ENCODE measurements at regions not wholly inside any gene's neighbourhood (a gene's known extent, or its start where the extent isn't known, plus 50 kb on each side); places are given as distances from the start of the nearest gene placed in this dataset.
"Not testable (repeated sequence)": the region's sequence is repeated elsewhere in the genome, so short reads cannot be mapped to it uniquely, and the experiment has no call there.

- Histone ChIP-seq H3K4me3 (ENCODE audit: insufficient read length, low read depth) (no peak overlapping the region), H3K27me3 (ENCODE audit: insufficient read depth, insufficient read length) (no peaks in the 10 kb centered on the region), H3K9ac (ENCODE audit: insufficient read length, low read depth) (no peak overlapping the region), H3K36me3 (ENCODE audit: insufficient read depth, insufficient read length, low read length) (no peaks in the 10 kb centered on the region), H3K4me1 (ENCODE audit: insufficient read depth, insufficient read length) (no peaks in the 10 kb centered on the region), H3K9me3 (ENCODE audit: insufficient read depth, low read length) (no peaks in the 10 kb centered on the region)
- DNase-seq (ENCODE audit: low read depth, low spot score): no peak
- no peak for TF ChIP-seq YY1 (IDR thresholded peaks at IDR 0.05; ENCODE audit: insufficient read depth, insufficient read length)
- no peak for TF ChIP-seq SUZ12 (IDR thresholded peaks at IDR 0.05; ENCODE audit: extremely low read depth, insufficient read depth, insufficient read length)
- no peak for TF ChIP-seq ZNF274 (IDR thresholded peaks at IDR 0.05; ENCODE audit: low read depth, low read length)
Observed at GRCh38 chr1:102821707-102822106, 286.6 kb downstream of the COL11A1 start.

- H3K27me3 ChIP-seq (ENCODE audit: insufficient read depth, insufficient read length): no peaks in the 10 kb centered on the region
- no peaks in the 10 kb centered on the region for H3K36me3 ChIP-seq (ENCODE audit: insufficient read depth, insufficient read length, low read length)
- no peaks in the 10 kb centered on the region for H3K9me3 ChIP-seq (ENCODE audit: insufficient read depth, low read length)
- no peak overlapping the region for H3K9ac ChIP-seq (ENCODE audit: insufficient read length, low read depth)
- no peak overlapping the region for H3K4me3 ChIP-seq (ENCODE audit: insufficient read length, low read depth)
- H3K4me1 ChIP-seq (ENCODE audit: insufficient read depth, insufficient read length): no peaks in the 10 kb centered on the region
- TF ChIP-seq YY1 (IDR thresholded peaks at IDR 0.05; ENCODE audit: insufficient read depth, insufficient read length) (no peak), SUZ12 (IDR thresholded peaks at IDR 0.05; ENCODE audit: extremely low read depth, insufficient read depth, insufficient read length) (no peak), ZNF274 (IDR thresholded peaks at IDR 0.05; ENCODE audit: low read depth, low read length) (no peak)
- no peak for DNase-seq (ENCODE audit: low read depth, low spot score)
Observed at GRCh38 chr1:102800406-102800805, 307.9 kb downstream of the COL11A1 start.

GRCh38 chr1:102799496-102799895 is 308.8 kb downstream of the COL11A1 start:
- no peak for TF ChIP-seq YY1 (IDR thresholded peaks at IDR 0.05; ENCODE audit: insufficient read depth, insufficient read length)
- no peaks in the 10 kb centered on the region for H3K27me3 ChIP-seq (ENCODE audit: insufficient read depth, insufficient read length)

GRCh38 chr1:102798718-102799117 is 309.6 kb downstream of the COL11A1 start:
- H3K27me3 ChIP-seq (ENCODE audit: insufficient read depth, insufficient read length): no peaks in the 10 kb centered on the region
- no peaks in the 10 kb centered on the region for H3K4me1 ChIP-seq (ENCODE audit: insufficient read depth, insufficient read length)
- H3K4me3 ChIP-seq (ENCODE audit: insufficient read length, low read depth): no peak overlapping the region
- DNase-seq (ENCODE audit: low read depth, low spot score): no peak
- H3K9me3 ChIP-seq (ENCODE audit: insufficient read depth, low read length): no peaks in the 10 kb centered on the region
- no peak overlapping the region for H3K9ac ChIP-seq (ENCODE audit: insufficient read length, low read depth)
- H3K36me3 ChIP-seq (ENCODE audit: insufficient read depth, insufficient read length, low read length): no peaks in the 10 kb centered on the region
- no peak for TF ChIP-seq SUZ12 (IDR thresholded peaks at IDR 0.05; ENCODE audit: extremely low read depth, insufficient read depth, insufficient read length)
- TF ChIP-seq YY1 (IDR thresholded peaks at IDR 0.05; ENCODE audit: insufficient read depth, insufficient read length): no peak
- no peak for TF ChIP-seq ZNF274 (IDR thresholded peaks at IDR 0.05; ENCODE audit: low read depth, low read length)

More at GRCh38 chr1:102799496-102799895, 308.8 kb downstream of the COL11A1 start:
- H3K9me3 ChIP-seq (ENCODE audit: insufficient read depth, low read length): no peaks in the 10 kb centered on the region
- H3K4me3 ChIP-seq (ENCODE audit: insufficient read length, low read depth): no peak overlapping the region
- no peak for DNase-seq (ENCODE audit: low read depth, low spot score)
- no peaks in the 10 kb centered on the region for H3K4me1 ChIP-seq (ENCODE audit: insufficient read depth, insufficient read length)
- no peaks in the 10 kb centered on the region for H3K36me3 ChIP-seq (ENCODE audit: insufficient read depth, insufficient read length, low read length)
- no peak overlapping the region for H3K9ac ChIP-seq (ENCODE audit: insufficient read length, low read depth)

- TF ChIP-seq YY1 (IDR thresholded peaks at IDR 0.05; ENCODE audit: insufficient read depth, insufficient read length) (no peak), SUZ12 (IDR thresholded peaks at IDR 0.05; ENCODE audit: extremely low read depth, insufficient read depth, insufficient read length) (no peak), ZNF274 (IDR thresholded peaks at IDR 0.05; ENCODE audit: low read depth, low read length) (no peak)
- Histone ChIP-seq H3K9ac (ENCODE audit: insufficient read length, low read depth) (no peak overlapping the region), H3K27me3 (ENCODE audit: insufficient read depth, insufficient read length) (no peaks in the 10 kb centered on the region), H3K4me3 (ENCODE audit: insufficient read length, low read depth) (no peak overlapping the region), H3K9me3 (ENCODE audit: insufficient read depth, low read length) (no peaks in the 10 kb centered on the region), H3K4me1 (ENCODE audit: insufficient read depth, insufficient read length) (no peaks in the 10 kb centered on the region), H3K36me3 (ENCODE audit: insufficient read depth, insufficient read length, low read length) (no peaks in the 10 kb centered on the region)
- DNase-seq (ENCODE audit: low read depth, low spot score): no peak
Observed at GRCh38 chr1:102796429-102796828, 311.9 kb downstream of the COL11A1 start.

- Histone ChIP-seq H3K4me1 (ENCODE audit: insufficient read depth, insufficient read length) (no peaks in the 10 kb centered on the region), H3K9me3 (ENCODE audit: insufficient read depth, low read length) (no peaks in the 10 kb centered on the region), H3K9ac (ENCODE audit: insufficient read length, low read depth) (no peak overlapping the region), H3K36me3 (ENCODE audit: insufficient read depth, insufficient read length, low read length) (no peaks in the 10 kb centered on the region), H3K27me3 (ENCODE audit: insufficient read depth, insufficient read length) (no peaks in the 10 kb centered on the region), H3K4me3 (ENCODE audit: insufficient read length, low read depth) (no peak overlapping the region)
- no peak for TF ChIP-seq ZNF274 (IDR thresholded peaks at IDR 0.05; ENCODE audit: low read depth, low read length)
- no peak for TF ChIP-seq SUZ12 (IDR thresholded peaks at IDR 0.05; ENCODE audit: extremely low read depth, insufficient read depth, insufficient read length)
- no peak for TF ChIP-seq YY1 (IDR thresholded peaks at IDR 0.05; ENCODE audit: insufficient read depth, insufficient read length)
- DNase-seq (ENCODE audit: low read depth, low spot score): no peak
Observed at GRCh38 chr1:102790997-102791396, 317.3 kb downstream of the COL11A1 start.

- H3K4me3 ChIP-seq (ENCODE audit: insufficient read length, low read depth); H3K4me1 ChIP-seq (ENCODE audit: insufficient read depth, insufficient read length); H3K9ac ChIP-seq (ENCODE audit: insufficient read length, low read depth); H3K9me3 ChIP-seq (ENCODE audit: insufficient read depth, low read length); H3K36me3 ChIP-seq (ENCODE audit: insufficient read depth, insufficient read length, low read length); DNase-seq (ENCODE audit: low read depth, low spot score); H3K27me3 ChIP-seq (ENCODE audit: insufficient read depth, insufficient read length): not testable (repeated sequence)
Observed at GRCh38 chr1:102789951-102790350, 318.4 kb downstream of the COL11A1 start.

- H3K36me3 ChIP-seq (ENCODE audit: insufficient read depth, insufficient read length, low read length): no peaks in the 10 kb centered on the region
- no peak overlapping the region for H3K9ac ChIP-seq (ENCODE audit: insufficient read length, low read depth)
- TF ChIP-seq ZNF274 (IDR thresholded peaks at IDR 0.05; ENCODE audit: low read depth, low read length): no peak
- TF ChIP-seq SUZ12 (IDR thresholded peaks at IDR 0.05; ENCODE audit: extremely low read depth, insufficient read depth, insufficient read length): no peak
- no peak for TF ChIP-seq YY1 (IDR thresholded peaks at IDR 0.05; ENCODE audit: insufficient read depth, insufficient read length)
- no peak overlapping the region for H3K4me3 ChIP-seq (ENCODE audit: insufficient read length, low read depth)
- H3K27me3 ChIP-seq (ENCODE audit: insufficient read depth, insufficient read length): no peaks in the 10 kb centered on the region
- no peaks in the 10 kb centered on the region for H3K4me1 ChIP-seq (ENCODE audit: insufficient read depth, insufficient read length)
- peaks cover 30% of the 10 kb centered on the region; the same call in 1 of the 2 replicates for H3K9me3 ChIP-seq (ENCODE audit: insufficient read depth, low read length)
- DNase-seq (ENCODE audit: low read depth, low spot score): no peak
Observed at GRCh38 chr1:102783487-102783886, 324.8 kb downstream of the COL11A1 start.
